ENCODE measurements at regions not wholly inside any gene's neighbourhood (a gene's known extent, or its start where the extent isn't known, plus 50 kb on each side); places are given as distances from the start of the nearest gene placed in this dataset.

GRCh38 chr6:9112544-9112943 is 677.2 kb upstream of the SLC35B3 start:
- no peak overlapping the region for H3K9ac ChIP-seq (ENCODE audit: low read depth, low read length)
- no peaks in the 10 kb centered on the region for H3K9me3 ChIP-seq (ENCODE audit: insufficient read depth, low read depth, low read length)
- H3K27ac ChIP-seq (ENCODE audit: low read length), result no peak overlapping the region
- H3K27me3 ChIP-seq (ENCODE audit: insufficient read depth, low read length), result no peaks in the 10 kb centered on the region
- no peaks in the 10 kb centered on the region; the same call in 1 of the 2 replicates for H3K4me1 ChIP-seq (ENCODE audit: insufficient read depth, low read length)
- no peaks in the 10 kb centered on the region for H3K36me3 ChIP-seq (ENCODE audit: insufficient read depth, low read depth, low read length)
- H3K4me3 ChIP-seq (ENCODE audit: low read length), result no peak overlapping the region

DNA sequence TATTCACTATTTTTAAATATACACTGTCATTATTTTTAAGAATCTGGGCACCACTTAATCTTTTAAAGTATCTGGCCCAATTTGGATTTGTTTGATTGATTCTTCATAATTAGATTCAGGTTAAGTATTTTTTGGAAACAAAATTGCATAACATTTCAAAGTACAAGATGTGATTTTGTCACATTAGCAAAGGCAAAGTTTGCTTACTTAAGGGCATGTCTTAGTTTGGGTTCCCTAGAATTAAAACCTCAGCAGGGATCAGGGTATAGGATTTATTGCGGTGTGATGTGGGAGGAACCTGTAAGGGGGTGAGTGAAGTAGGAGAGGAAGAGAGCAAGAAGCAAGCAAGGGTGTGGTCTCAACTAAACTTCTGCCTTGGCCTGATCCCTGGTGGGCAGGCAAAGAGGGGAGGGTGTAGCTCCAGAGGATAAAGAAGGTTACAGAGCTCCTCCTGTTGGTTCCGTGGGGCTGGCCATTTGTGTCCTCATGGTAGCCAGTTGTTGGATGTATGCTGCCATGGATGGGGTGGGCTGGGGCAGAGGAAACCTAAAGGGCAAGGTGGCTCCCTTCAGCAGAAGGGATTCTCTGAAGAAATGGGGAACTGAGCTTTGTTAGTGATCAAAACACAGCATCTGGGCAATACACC is 668.7 kb upstream of the SLC35B3 start:
- no peak overlapping the region for H3K4me3 ChIP-seq (ENCODE audit: low read length)
- H3K9ac ChIP-seq (ENCODE audit: low read depth, low read length), result no peak overlapping the region
- H3K4me1 ChIP-seq (ENCODE audit: insufficient read depth, low read length), result no peaks in the 10 kb centered on the region
- H3K36me3 ChIP-seq (ENCODE audit: insufficient read depth, low read depth, low read length), result no peaks in the 10 kb centered on the region
- H3K9me3 ChIP-seq (ENCODE audit: insufficient read depth, low read depth, low read length), result no peaks in the 10 kb centered on the region
- no peak overlapping the region for H3K27ac ChIP-seq (ENCODE audit: low read length)
- H3K27me3 ChIP-seq (ENCODE audit: insufficient read depth, low read length), result peaks cover 10% of the 10 kb centered on the region; the same call in 1 of the 2 replicates

GRCh38 chr6:9101920-9102319 is 666.6 kb upstream of the SLC35B3 start:
- Histone ChIP-seq H3K9ac (ENCODE audit: low read depth, low read length) (no peak overlapping the region), H3K4me1 (ENCODE audit: insufficient read depth, low read length) (no peaks in the 10 kb centered on the region), H3K9me3 (ENCODE audit: insufficient read depth, low read depth, low read length) (no peaks in the 10 kb centered on the region), H3K36me3 (ENCODE audit: insufficient read depth, low read depth, low read length) (no peaks in the 10 kb centered on the region), H3K27ac (ENCODE audit: low read length) (no peak overlapping the region), H3K4me3 (ENCODE audit: low read length) (no peak overlapping the region), H3K27me3 (ENCODE audit: insufficient read depth, low read length) (peaks cover 15% of the 10 kb centered on the region; the same call in 1 of the 2 replicates)

DNA sequence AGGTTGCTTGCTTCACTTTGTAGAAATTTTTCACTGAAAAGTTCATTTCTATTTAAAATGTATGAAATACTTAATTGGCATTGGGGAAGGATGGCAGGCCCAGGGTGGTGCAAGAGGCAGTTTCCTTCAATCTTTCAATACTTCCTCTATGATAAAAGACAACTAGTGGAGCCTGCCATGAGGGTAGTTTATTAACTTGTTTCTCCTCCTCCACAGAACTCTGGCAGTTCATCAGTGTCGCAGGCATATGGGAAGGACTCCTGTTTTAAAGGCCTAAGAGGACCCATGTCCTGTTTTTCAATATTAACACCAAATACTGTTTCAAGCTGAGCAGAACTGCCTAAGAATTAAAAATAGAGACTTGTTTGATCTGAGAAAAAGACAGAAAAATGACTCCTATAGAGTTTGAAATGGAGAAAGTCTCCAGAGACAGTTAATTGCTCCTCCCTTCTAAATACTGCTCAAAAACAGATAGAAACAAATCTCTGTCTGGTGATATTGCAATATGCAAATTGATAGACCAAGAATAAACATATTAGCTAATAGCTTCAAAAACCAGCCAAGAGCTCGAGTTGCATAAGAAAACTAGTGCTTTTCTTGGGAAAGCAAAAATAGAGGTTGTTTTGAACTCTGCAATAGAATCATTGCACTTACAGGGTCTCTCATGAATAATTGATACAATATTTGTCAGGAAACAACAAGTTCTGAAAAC is 665.7 kb upstream of the SLC35B3 start:
- no peaks in the 10 kb centered on the region for H3K36me3 ChIP-seq (ENCODE audit: insufficient read depth, low read depth, low read length)
- peaks cover 15% of the 10 kb centered on the region; the same call in 1 of the 2 replicates for H3K27me3 ChIP-seq (ENCODE audit: insufficient read depth, low read length)
- no peak overlapping the region for H3K9ac ChIP-seq (ENCODE audit: low read depth, low read length)
- H3K9me3 ChIP-seq (ENCODE audit: insufficient read depth, low read depth, low read length), result no peaks in the 10 kb centered on the region
- H3K4me3 ChIP-seq (ENCODE audit: low read length), result no peak overlapping the region
- H3K27ac ChIP-seq (ENCODE audit: low read length), result no peak overlapping the region
- no peaks in the 10 kb centered on the region for H3K4me1 ChIP-seq (ENCODE audit: insufficient read depth, low read length)

DNA sequence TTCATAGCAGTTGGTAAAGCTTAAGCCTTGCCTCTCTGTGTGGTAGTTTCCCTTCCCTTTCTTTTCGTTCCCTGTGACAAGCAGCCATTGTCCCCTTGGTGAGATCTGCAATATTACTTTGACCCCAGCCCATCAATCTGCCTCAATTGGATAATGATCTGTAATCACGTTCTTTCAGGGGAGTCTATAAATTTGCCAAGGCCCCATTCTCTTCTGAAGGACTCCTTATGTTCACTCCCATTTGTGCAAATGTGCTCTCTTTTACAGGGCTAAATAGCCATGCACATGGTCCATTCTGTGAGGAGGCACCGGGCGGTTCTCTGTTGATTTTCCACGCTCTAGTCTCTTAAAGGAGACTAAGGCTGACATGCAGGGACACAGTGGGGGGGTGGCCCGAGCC is 660.4 kb upstream of the SLC35B3 start:
- no peaks in the 10 kb centered on the region for H3K4me1 ChIP-seq (ENCODE audit: insufficient read depth, low read length)

GRCh38 chr6:9095137-9095536 is 659.8 kb upstream of the SLC35B3 start:
- Histone ChIP-seq H3K4me3 (ENCODE audit: low read length) (no peak overlapping the region), H3K9me3 (ENCODE audit: insufficient read depth, low read depth, low read length) (no peaks in the 10 kb centered on the region), H3K9ac (ENCODE audit: low read depth, low read length) (no peak overlapping the region), H3K36me3 (ENCODE audit: insufficient read depth, low read depth, low read length) (no peaks in the 10 kb centered on the region), H3K27ac (ENCODE audit: low read length) (no peak overlapping the region), H3K4me1 (ENCODE audit: insufficient read depth, low read length) (no peaks in the 10 kb centered on the region), H3K27me3 (ENCODE audit: insufficient read depth, low read length) (peaks cover 33% of the 10 kb centered on the region; the same call in 1 of the 2 replicates)

More for the DNA sequence above, 660.4 kb upstream of the SLC35B3 start:
- Histone ChIP-seq H3K27ac (ENCODE audit: low read length) (no peak overlapping the region), H3K36me3 (ENCODE audit: insufficient read depth, low read depth, low read length) (no peaks in the 10 kb centered on the region), H3K9ac (ENCODE audit: low read depth, low read length) (no peak overlapping the region), H3K4me3 (ENCODE audit: low read length) (no peak overlapping the region), H3K27me3 (ENCODE audit: insufficient read depth, low read length) (peaks cover 33% of the 10 kb centered on the region; the same call in 1 of the 2 replicates), H3K9me3 (ENCODE audit: insufficient read depth, low read depth, low read length) (no peaks in the 10 kb centered on the region)

DNA sequence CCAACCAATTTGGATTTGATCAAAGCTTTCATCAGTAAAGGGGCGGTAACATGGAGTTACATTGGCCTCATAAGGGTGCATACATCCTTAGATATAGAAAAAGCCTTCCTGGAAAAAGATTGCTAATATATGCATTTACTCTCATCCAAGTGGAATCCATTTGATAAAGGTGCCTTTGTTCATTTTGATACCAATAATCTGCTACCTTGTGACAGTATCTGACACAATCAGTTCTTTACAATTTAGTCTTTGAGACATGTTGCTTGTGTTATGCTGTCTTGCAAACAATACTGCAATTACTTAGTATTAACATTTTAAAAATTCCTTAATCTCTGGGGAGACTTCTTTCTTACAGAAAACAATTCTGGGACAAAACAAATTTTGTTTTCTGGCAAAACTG is 654.4 kb upstream of the SLC35B3 start:
- peaks cover 18% of the 10 kb centered on the region; the same call in 1 of the 2 replicates for H3K27me3 ChIP-seq (ENCODE audit: insufficient read depth, low read length)
- H3K36me3 ChIP-seq (ENCODE audit: insufficient read depth, low read depth, low read length), result no peaks in the 10 kb centered on the region
- no peak overlapping the region for H3K9ac ChIP-seq (ENCODE audit: low read depth, low read length)
- H3K4me3 ChIP-seq (ENCODE audit: low read length), result no peak overlapping the region
- H3K9me3 ChIP-seq (ENCODE audit: insufficient read depth, low read depth, low read length), result no peaks in the 10 kb centered on the region
- no peaks in the 10 kb centered on the region; the same call in 1 of the 2 replicates for H3K4me1 ChIP-seq (ENCODE audit: insufficient read depth, low read length)
- no peak overlapping the region for H3K27ac ChIP-seq (ENCODE audit: low read length)

GRCh38 chr6:9087470-9087869 is 652.1 kb upstream of the SLC35B3 start:
- no peak overlapping the region for H3K27ac ChIP-seq (ENCODE audit: low read length)
- H3K36me3 ChIP-seq (ENCODE audit: insufficient read depth, low read depth, low read length), result no peaks in the 10 kb centered on the region
- no peak overlapping the region for H3K9ac ChIP-seq (ENCODE audit: low read depth, low read length)
- H3K4me1 ChIP-seq (ENCODE audit: insufficient read depth, low read length), result no peaks in the 10 kb centered on the region; the same call in 1 of the 2 replicates
- H3K27me3 ChIP-seq (ENCODE audit: insufficient read depth, low read length), result peaks cover 9% of the 10 kb centered on the region; the same call in 1 of the 2 replicates
- no peaks in the 10 kb centered on the region for H3K9me3 ChIP-seq (ENCODE audit: insufficient read depth, low read depth, low read length)
- no peak overlapping the region for H3K4me3 ChIP-seq (ENCODE audit: low read length)

GRCh38 chr6:9086331-9086730 is 651.0 kb upstream of the SLC35B3 start:
- no peak overlapping the region for H3K4me3 ChIP-seq (ENCODE audit: low read length)
- no peaks in the 10 kb centered on the region for H3K36me3 ChIP-seq (ENCODE audit: insufficient read depth, low read depth, low read length)
- H3K9ac ChIP-seq (ENCODE audit: low read depth, low read length), result no peak overlapping the region
- no peaks in the 10 kb centered on the region; the same call in 1 of the 2 replicates for H3K27me3 ChIP-seq (ENCODE audit: insufficient read depth, low read length)
- no peak overlapping the region for H3K27ac ChIP-seq (ENCODE audit: low read length)
- H3K4me1 ChIP-seq (ENCODE audit: insufficient read depth, low read length), result no peaks in the 10 kb centered on the region; the same call in 1 of the 2 replicates
- H3K9me3 ChIP-seq (ENCODE audit: insufficient read depth, low read depth, low read length), result no peaks in the 10 kb centered on the region

- Histone ChIP-seq H3K9me3 (ENCODE audit: insufficient read depth, low read depth, low read length) (no peaks in the 10 kb centered on the region), H3K9ac (ENCODE audit: low read depth, low read length) (no peak overlapping the region), H3K36me3 (ENCODE audit: insufficient read depth, low read depth, low read length) (no peaks in the 10 kb centered on the region), H3K27me3 (ENCODE audit: insufficient read depth, low read length) (no peaks in the 10 kb centered on the region; the same call in 1 of the 2 replicates), H3K4me3 (ENCODE audit: low read length) (no peak overlapping the region), H3K4me1 (ENCODE audit: insufficient read depth, low read length) (no peaks in the 10 kb centered on the region; the same call in 1 of the 2 replicates), H3K27ac (ENCODE audit: low read length) (no peak overlapping the region)
Measured at GRCh38 chr6:9085709-9086070, 650.3 kb upstream of the SLC35B3 start.

- Histone ChIP-seq H3K4me1 (ENCODE audit: insufficient read depth, low read length) (no peaks in the 10 kb centered on the region; the same call in 1 of the 2 replicates), H3K27me3 (ENCODE audit: insufficient read depth, low read length) (no peaks in the 10 kb centered on the region; the same call in 1 of the 2 replicates), H3K36me3 (ENCODE audit: insufficient read depth, low read depth, low read length) (no peaks in the 10 kb centered on the region), H3K9ac (ENCODE audit: low read depth, low read length) (no peak overlapping the region), H3K4me3 (ENCODE audit: low read length) (no peak overlapping the region), H3K27ac (ENCODE audit: low read length) (no peak overlapping the region), H3K9me3 (ENCODE audit: insufficient read depth, low read depth, low read length) (no peaks in the 10 kb centered on the region)
Measured at GRCh38 chr6:9085054-9085708, 649.8 kb upstream of the SLC35B3 start.
